Subcutaneous abdominal adipose tissue (tissue), 5 donors: ENCODE measurements at regions not wholly inside any gene's neighbourhood (a gene's known extent, or its start where the extent isn't known, plus 50 kb on each side); places are given as distances from the start of the nearest gene placed in this dataset.

Experiments used
- H3K27ac ChIP-seq: one replicate; pipeline ENCODE4 v1.7.0; 2013; ENCODE audit warnings: low read depth, mild to moderate bottlenecking, inconsistent platforms, low read length, moderate library complexity
- H3K27me3 ChIP-seq, 5 donors: one replicate each; pipeline ENCODE4 v1.7.0; 2013; ENCODE audit warnings: low read length in 5 of 5, inconsistent platforms in 1 of 5; ENCODE audit not compliant: control insufficient read depth in 5 of 5, insufficient read depth in 4 of 5
- H3K36me3 ChIP-seq, 5 donors: one replicate each; pipeline ENCODE4 v1.7.0; 2013; ENCODE audit warnings: low read length in 5 of 5; ENCODE audit not compliant: control insufficient read depth in 5 of 5, insufficient read depth in 5 of 5
- H3K4me1 ChIP-seq, 5 donors: one replicate each; pipeline ENCODE4 v1.7.0; 2013; ENCODE audit warnings: low read length in 5 of 5, mild to moderate bottlenecking in 3 of 5, moderate library complexity in 1 of 5; ENCODE audit not compliant: control insufficient read depth in 5 of 5, insufficient read depth in 5 of 5
- H3K4me3 ChIP-seq, 5 donors: one replicate each; pipeline ENCODE4 v1.7.0; 2013; ENCODE audit warnings: low read length in 5 of 5, low read depth in 1 of 5
- H3K9ac ChIP-seq, 5 donors: one replicate each; pipeline ENCODE4 v1.7.0; 2013; ENCODE audit warnings: low read length in 5 of 5, mild to moderate bottlenecking in 4 of 5, moderate library complexity in 3 of 5
- H3K9me3 ChIP-seq, 5 donors: one replicate each; pipeline ENCODE4 v1.7.0; 2013; ENCODE audit warnings: low read length in 5 of 5; ENCODE audit not compliant: control insufficient read depth in 5 of 5
- donor health status: healthy.
- donor health status: healthy.
- donor health status: healthy.
- donor health status: healthy.
- donor health status: healthy.

GRCh38 chr5:4082966-4083564, 487.4 kb downstream of the IRX1 start:
- no peak overlapping the region for H3K27ac ChIP-seq
- H3K4me1 ChIP-seq = no peaks in the 10 kb centered on the region
- H3K4me3 ChIP-seq = no peak overlapping the region
- no peaks in the 10 kb centered on the region for H3K36me3 ChIP-seq
- peaks cover 0 to 8% (median 0%) of the 10 kb centered on the region in 5 donors for H3K9me3 ChIP-seq
- H3K9ac ChIP-seq = no peak overlapping the region
- no peaks in the 10 kb centered on the region for H3K27me3 ChIP-seq

- Histone ChIP-seq H3K36me3 (no peaks in the 10 kb centered on the region), H3K4me1 (no peaks in the 10 kb centered on the region), H3K27me3 (no peaks in the 10 kb centered on the region), H3K4me3 (no peak overlapping the region), H3K9ac (no peak overlapping the region), H3K27ac (no peak overlapping the region), H3K9me3 (peaks cover 0 to 8% (median 0%) of the 10 kb centered on the region in 5 donors)
Measured at GRCh38 chr5:4083591-4084337, 488.1 kb downstream of the IRX1 start.

- Histone ChIP-seq H3K36me3 (no peaks in the 10 kb centered on the region), H3K4me1 (no peaks in the 10 kb centered on the region), H3K27me3 (no peaks in the 10 kb centered on the region), H3K4me3 (no peak overlapping the region), H3K9ac (no peak overlapping the region), H3K9me3 (no peaks in the 10 kb centered on the region), H3K27ac (no peak overlapping the region)
Measured at GRCh38 chr5:4086081-4086480, 490.4 kb downstream of the IRX1 start.

- Histone ChIP-seq H3K36me3 (no peaks in the 10 kb centered on the region), H3K9ac (no peak overlapping the region), H3K27ac (no peak overlapping the region), H3K4me3 (no peak overlapping the region), H3K9me3 (no peaks in the 10 kb centered on the region), H3K27me3 (no peaks in the 10 kb centered on the region), H3K4me1 (no peaks in the 10 kb centered on the region)
Measured at GRCh38 chr5:4087110-4087509, 491.5 kb downstream of the IRX1 start.

- no peaks in the 10 kb centered on the region for H3K36me3 ChIP-seq
- no peaks in the 10 kb centered on the region for H3K27me3 ChIP-seq
- H3K9ac ChIP-seq = no peak overlapping the region
- no peaks in the 10 kb centered on the region for H3K9me3 ChIP-seq
- no peak overlapping the region for H3K4me3 ChIP-seq
- H3K27ac ChIP-seq = no peak overlapping the region
- no peaks in the 10 kb centered on the region for H3K4me1 ChIP-seq
Measured at GRCh38 chr5:4089087-4089486, 493.5 kb downstream of the IRX1 start.

- Histone ChIP-seq H3K36me3 (no peaks in the 10 kb centered on the region), H3K9me3 (no peaks in the 10 kb centered on the region), H3K4me3 (no peak overlapping the region), H3K4me1 (no peaks in the 10 kb centered on the region), H3K27ac (no peak overlapping the region), H3K27me3 (no peaks in the 10 kb centered on the region), H3K9ac (no peak overlapping the region)
Measured at GRCh38 chr5:4093236-4093635, 497.6 kb downstream of the IRX1 start.

- Histone ChIP-seq H3K9ac (no peak overlapping the region), H3K36me3 (no peaks in the 10 kb centered on the region), H3K9me3 (no peaks in the 10 kb centered on the region), H3K27ac (no peak overlapping the region), H3K4me1 (no peaks in the 10 kb centered on the region), H3K4me3 (no peak overlapping the region), H3K27me3 (no peaks in the 10 kb centered on the region)
Measured at GRCh38 chr5:4093970-4094369, 498.3 kb downstream of the IRX1 start.

- Histone ChIP-seq H3K27me3 (no peaks in the 10 kb centered on the region), H3K4me1 (no peaks in the 10 kb centered on the region), H3K36me3 (no peaks in the 10 kb centered on the region), H3K9ac (no peak overlapping the region), H3K27ac (no peak overlapping the region), H3K4me3 (no peak overlapping the region), H3K9me3 (no peaks in the 10 kb centered on the region)
Measured at GRCh38 chr5:4095918-4096630, 500.4 kb downstream of the IRX1 start.

- Histone ChIP-seq H3K4me1 (no peaks in the 10 kb centered on the region), H3K27ac (no peak overlapping the region), H3K27me3 (no peaks in the 10 kb centered on the region), H3K9me3 (no peaks in the 10 kb centered on the region), H3K36me3 (no peaks in the 10 kb centered on the region), H3K9ac (no peak overlapping the region), H3K4me3 (no peak overlapping the region)
Measured at GRCh38 chr5:4097199-4097598, 501.6 kb downstream of the IRX1 start.

GRCh38 chr5:4098226-4098625, 502.6 kb downstream of the IRX1 start:
- H3K4me1 ChIP-seq = no peaks in the 10 kb centered on the region
- no peak overlapping the region for H3K27ac ChIP-seq
- H3K36me3 ChIP-seq = no peaks in the 10 kb centered on the region
- no peaks in the 10 kb centered on the region for H3K27me3 ChIP-seq
- no peaks in the 10 kb centered on the region for H3K9me3 ChIP-seq
- no peak overlapping the region for H3K9ac ChIP-seq
- no peak overlapping the region for H3K4me3 ChIP-seq
